Activated gamma-delta T cell treated with Interleukin-2 at 50 U/mL for 16 hours (primary cell): ENCODE measurements at regions not wholly inside any gene's neighbourhood (a gene's known extent, or its start where the extent isn't known, plus 50 kb on each side); places are given as distances from the start of the nearest gene placed in this dataset.

ENCODE experiments used
- DNase-seq: peaks from one replicate; pipeline ENCODE4 v3.0.0-alpha.2; 2020

GRCh38 chr9:80883426-80883825 lies 805.9 kb downstream of the TLE1 start:
- no peak for DNase-seq

GRCh38 chr9:80881940-80882339 lies 807.4 kb downstream of the TLE1 start:
- DNase-seq, result no peak

GRCh38 chr9:80881320-80881719 lies 808.0 kb downstream of the TLE1 start:
- DNase-seq, result no peak

GRCh38 chr9:80878556-80878955 lies 810.8 kb downstream of the TLE1 start:
- no peak for DNase-seq

GRCh38 chr9:80875947-80876346 lies 813.4 kb downstream of the TLE1 start:
- no peak for DNase-seq

- DNase-seq, result no peak
Measured at GRCh38 chr9:80874276-80874675, 815.1 kb downstream of the TLE1 start.

GRCh38 chr9:80873861-80874260 lies 815.5 kb downstream of the TLE1 start:
- DNase-seq, result no peak

GRCh38 chr9:80871596-80871995 lies 817.8 kb downstream of the TLE1 start:
- no peak for DNase-seq

GRCh38 chr9:80867731-80868130 lies 821.6 kb downstream of the TLE1 start:
- DNase-seq, result no peak

GRCh38 chr9:80866576-80867227 lies 822.6 kb downstream of the TLE1 start:
- DNase-seq, result no peak

GRCh38 chr9:80866121-80866520 lies 823.2 kb downstream of the TLE1 start:
- no peak for DNase-seq

- no peak for DNase-seq
Measured at GRCh38 chr9:80843028-80843427, 846.3 kb downstream of the TLE1 start.

- DNase-seq, result no peak
Measured at GRCh38 chr9:80842389-80842788, 847.0 kb downstream of the TLE1 start.

- no peak for DNase-seq
Measured at GRCh38 chr9:80841888-80842287, 847.5 kb downstream of the TLE1 start.

GRCh38 chr9:80839821-80840675 lies 849.3 kb downstream of the TLE1 start:
- DNase-seq, result no peak

- no peak for DNase-seq
Measured at GRCh38 chr9:80836013-80836412, 853.3 kb downstream of the TLE1 start.

- no peak for DNase-seq
Measured at GRCh38 chr9:80831751-80832150, 857.6 kb downstream of the TLE1 start.

- no peak for DNase-seq
Measured at GRCh38 chr9:80811656-80812055, 877.7 kb downstream of the TLE1 start.

- DNase-seq, result no peak
Measured at GRCh38 chr9:80811003-80811402, 878.3 kb downstream of the TLE1 start.

- no peak for DNase-seq
Measured at GRCh38 chr9:80806671-80807070, 882.7 kb downstream of the TLE1 start.

- DNase-seq, result no peak
Measured at GRCh38 chr9:80804873-80805272, 884.5 kb downstream of the TLE1 start.

GRCh38 chr9:80797831-80798688 lies 891.3 kb downstream of the TLE1 start:
- no peak for DNase-seq

GRCh38 chr9:80797101-80797829 lies 892.1 kb downstream of the TLE1 start:
- no peak for DNase-seq
